Activated naive CD8-positive, alpha-beta T cell treated with anti-CD3 and anti-CD28 coated beads, Interleukin-2, amount 50 U/mL, for 16 hours (primary cell): ENCODE measurements at regions not wholly inside any gene's neighbourhood (a gene's known extent, or its start where the extent isn't known, plus 50 kb on each side); places are given as distances from the start of the nearest gene placed in this dataset.
"Not testable (repeated sequence)": the region's sequence is repeated elsewhere in the genome, so short reads cannot be mapped to it uniquely, and the experiment has no call there.

Experiments used
- DNase-seq: peaks from one replicate; pipeline ENCODE4 v3.0.0-alpha.2; 2020; ENCODE audit warnings: low read depth, low spot score

DNA sequence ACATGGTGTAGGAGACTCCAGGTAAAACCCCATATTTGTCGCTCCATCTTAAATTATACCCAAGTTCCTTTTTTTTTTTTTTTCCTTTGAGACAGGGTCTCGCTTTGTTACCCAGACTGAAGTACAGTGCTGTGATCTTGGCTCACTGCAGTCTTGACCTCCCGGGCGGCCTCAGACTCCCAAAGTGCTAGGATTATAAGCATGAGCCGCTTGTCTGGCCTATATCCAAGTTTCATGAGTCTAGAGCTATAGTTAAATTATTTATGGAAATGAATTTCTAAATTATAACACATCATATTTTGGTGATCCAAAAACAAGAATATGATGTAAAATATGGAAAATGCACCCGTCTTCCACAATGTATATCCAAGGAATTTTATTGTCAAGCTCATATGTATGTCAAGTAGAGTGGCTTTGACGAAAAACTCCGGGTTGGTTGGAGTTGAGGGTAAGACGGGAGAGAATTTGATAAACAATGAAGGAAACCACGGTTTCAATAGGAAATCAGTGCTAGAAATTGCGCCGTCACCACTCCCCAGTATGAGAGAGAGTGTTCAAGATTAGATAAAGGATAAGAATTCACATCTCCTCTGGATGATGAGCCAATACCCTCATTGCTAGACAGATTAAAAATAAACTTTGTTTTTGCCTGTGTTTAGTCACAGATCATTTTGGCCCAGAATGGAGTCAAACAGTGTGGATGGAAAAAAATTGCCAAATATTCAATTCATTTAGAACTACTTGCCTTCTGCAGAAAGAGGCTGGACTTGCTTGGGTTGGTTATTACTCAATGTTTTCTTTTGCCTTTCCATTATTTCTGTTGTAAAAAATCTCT, 209.2 kb upstream of the NR2F2 start:
- DNase-seq = no peak

DNA sequence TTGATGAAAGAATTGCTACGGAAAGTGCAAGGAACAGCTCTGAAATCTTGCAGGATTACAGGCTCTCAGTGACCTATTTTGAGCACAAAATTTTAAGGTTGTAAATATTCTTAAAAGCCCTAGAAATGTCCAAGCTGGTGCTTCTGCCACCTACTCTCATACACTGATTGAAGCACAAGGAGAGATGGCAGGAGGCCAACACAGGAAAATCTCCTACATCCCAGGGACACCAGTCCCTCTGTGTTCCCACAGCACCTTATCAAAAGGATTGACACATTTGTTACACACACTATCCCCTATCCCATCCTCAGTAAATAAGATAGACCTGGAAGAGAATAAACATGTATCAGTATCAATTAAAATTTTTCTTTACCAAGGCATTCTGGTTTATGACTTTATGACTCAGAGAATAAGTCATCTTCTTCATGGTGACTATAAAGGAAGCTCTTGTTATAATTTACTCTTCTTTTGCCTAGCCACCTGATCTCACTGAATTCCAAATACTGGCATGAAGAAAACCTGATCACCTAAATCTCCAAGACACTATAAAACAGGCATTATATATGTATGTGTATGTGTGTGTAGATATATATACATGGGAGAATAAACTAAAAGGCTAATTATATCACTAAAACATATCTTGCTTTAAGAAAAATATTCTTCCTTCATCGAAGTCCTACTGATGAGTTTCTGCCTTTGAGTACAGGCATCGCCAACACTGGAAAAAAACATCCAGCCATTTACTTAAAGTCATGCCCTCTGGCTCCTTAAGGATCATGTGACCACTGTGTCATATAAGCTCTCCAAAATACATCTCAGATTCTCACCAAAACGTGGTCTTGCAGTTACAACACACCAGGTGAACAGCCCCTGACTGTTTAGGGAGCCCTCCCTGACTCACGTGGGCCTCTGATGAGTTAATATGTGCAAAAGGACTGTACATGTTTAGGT, 208.1 kb upstream of the NR2F2 start:
- DNase-seq = no peak

DNA sequence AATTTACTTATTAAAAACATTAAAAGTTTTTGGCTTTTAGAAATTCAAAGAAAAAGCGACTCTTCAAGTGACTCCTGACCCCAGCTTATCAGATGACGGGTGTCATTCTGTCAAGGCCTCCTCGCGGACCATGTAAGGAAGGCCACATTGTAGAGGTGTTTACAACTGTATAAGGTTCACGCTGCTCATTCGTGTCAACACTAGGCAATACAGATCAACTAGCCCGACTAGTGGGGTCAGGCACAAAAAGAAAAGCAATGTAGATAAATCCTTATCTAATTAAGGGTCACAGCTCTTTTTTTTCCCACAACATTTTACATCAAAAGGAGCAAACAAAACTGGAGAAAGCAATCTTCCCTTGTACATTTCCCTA, 207.5 kb upstream of the NR2F2 start:
- no peak for DNase-seq

DNA sequence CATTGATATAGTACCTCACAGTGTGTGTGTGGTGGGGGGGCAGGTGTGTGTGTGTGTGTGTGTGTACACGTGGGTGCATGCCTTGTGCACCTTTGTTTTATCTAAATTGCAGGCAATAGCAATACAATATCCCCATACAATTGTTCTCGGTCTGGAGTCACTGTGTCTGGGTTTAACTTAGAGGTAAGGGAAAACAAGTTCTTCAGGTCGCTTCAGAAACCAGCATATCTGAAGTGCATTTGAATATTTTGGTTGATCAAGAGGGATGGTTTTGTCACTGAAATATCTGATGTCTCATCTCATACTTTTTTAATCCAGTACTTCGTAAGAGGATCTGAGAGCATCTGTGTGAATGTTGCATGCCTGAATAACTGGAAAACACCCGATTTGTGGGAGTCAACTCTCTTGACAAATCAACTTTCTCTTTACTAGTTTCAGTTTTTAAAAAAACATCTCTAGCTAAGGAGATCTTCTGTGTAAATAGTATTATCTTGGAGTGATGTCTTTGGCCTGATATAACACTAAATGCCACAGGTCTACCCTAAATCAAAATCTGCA, 206.8 kb upstream of the NR2F2 start:
- no peak for DNase-seq

DNA sequence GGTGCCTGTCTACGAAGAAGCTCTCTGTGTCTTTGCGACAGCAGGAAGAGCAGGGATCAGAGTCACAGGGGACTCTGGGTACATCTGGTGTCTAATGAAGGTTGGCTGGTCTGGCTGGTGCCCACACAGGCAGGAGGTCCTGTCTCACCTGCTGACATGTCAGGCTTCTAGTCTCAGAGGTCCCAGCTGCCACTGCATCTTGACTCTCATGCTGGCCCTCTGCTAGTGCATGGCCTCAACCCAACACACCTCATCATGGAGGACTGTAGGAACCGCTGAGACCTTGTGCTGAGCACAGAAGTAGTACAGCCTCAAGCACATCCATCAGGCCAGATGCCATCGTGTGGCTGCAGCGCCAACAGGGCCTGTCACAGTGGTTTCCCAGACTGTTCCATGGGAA, 206.1 kb upstream of the NR2F2 start:
- DNase-seq = no peak

DNA sequence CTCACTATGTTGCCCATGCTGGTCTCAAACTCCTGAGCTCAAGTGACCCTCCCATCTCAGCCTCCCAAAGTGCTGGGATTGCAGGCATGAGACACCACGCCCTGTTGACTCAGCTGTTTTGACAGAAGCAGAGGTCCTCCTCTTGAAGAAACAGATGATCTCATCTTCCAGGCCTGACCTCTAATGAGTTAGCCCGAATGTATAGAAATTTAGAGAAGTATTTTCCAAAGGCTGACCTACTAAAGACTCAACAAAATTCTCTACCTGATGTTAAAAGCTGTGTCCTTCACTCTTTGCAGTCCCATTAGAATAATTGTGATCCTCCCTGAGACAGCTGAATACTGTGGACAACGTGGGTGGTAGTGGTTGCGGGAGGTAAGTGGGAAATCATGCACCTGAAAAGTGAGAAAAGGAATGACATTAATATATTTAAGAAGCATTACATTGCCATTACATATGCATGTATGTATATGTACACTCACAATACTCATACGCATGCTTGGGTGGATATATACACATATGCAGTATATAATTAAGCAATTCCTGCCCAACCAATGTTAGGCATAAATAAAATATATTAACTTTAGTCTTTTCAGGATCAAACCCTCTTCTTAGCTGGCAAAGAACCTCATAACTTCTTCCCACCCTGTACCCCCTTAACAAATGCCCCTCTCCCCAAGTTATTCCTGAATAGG, 204.6 kb upstream of the NR2F2 start:
- DNase-seq = no peak

DNA sequence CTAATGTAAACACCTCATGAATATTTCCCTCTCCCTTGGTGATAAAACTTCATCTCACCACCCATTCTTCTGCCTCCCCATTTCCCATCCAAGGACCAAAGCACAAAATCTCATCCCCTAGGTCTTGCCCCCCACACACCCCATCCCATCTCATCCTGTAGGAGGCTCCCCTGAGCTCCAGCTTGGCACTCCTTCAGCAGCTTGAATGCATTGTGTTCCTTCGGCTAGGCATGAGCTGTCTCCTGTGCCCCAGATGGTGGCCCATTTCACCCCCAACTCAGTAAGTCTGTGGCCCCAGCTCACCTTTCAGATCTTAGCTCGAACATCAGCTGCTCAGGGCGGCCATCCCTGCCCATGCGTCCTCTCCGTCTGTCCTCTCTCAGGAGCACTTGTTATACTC, 203.6 kb upstream of the NR2F2 start:
- DNase-seq = no peak

DNA sequence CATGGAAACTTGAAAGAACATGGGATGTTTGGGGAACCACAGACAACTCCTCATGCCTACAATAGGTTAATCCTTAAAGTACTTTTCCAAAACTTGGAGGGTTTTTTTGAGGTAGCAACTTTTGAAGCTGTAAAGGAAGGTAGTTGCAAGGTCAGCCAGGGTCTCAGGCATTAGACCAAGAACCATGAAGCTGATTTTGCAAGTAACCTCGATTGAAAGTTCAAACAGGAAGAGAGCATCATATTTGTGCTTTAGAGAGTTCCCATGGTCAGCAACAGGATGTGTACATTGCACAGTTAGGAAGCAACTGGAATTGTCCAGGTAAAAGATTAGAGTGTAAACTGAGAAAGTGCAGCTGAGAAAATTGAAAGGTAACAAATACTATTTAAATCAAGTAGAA, 199.8 kb upstream of the NR2F2 start:
- no peak for DNase-seq

DNA sequence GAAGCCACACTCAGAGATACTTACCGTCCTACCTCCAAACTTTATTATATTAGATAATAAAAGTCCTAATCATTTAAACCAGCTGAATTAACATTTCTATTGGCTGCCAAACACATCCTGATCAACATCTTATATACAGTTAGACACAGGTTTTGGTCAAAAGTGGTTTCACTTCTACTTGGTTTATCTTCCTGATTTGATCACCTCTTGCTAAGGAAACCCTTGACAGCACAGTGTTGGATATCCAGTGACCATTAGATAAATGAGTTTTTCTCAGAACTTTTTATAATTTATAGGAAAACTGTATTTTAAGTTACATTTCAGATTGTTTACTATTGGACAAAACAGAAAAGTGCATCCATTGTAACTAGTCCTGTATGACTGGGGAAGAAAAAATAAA, 198.4 kb upstream of the NR2F2 start:
- DNase-seq = no peak

DNA sequence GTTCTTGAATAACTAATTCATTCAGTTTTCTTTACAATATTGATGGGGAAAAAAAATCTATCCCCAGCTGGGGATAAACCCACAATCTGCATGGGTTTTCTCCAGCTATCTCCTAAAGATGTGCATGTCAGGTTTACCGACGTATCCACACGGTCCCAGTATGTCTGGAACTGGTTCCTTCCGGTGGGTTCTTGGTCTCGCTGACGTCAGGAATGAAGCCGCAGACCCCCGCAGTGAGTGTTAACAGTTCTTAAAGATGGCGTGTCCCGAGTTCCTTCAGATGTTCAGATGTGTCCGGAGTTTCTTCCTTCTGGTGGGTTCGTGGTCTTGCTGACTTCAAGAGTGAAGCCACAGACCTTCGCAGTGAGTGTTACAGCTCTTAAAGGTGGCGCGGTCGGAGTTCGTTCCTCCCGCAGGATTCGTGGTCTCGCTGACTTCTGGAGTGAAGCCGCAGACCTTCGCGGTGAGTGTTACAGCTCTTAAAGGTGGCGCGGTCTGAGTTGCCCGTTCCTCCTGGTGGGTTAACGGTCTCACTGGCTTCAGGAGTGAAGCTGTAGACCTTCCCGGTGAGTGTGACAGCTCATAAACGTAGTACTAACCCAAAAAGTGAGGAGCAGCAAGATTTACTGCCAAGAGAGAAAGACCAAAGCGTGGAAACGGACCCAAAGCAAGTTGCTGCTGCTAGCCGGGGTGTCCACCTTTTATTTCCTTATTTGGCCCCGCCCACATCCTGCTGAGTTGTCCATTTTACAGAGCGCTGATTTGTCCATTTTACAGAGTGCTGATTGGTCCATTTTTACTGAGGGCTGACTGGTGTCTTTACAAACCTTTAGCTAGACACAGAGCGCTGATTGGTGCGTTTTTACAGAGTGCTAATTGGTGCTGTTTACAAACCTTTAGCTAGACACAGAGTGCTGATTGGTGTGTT, 195.1 kb upstream of the NR2F2 start:
- no peak for DNase-seq

DNA sequence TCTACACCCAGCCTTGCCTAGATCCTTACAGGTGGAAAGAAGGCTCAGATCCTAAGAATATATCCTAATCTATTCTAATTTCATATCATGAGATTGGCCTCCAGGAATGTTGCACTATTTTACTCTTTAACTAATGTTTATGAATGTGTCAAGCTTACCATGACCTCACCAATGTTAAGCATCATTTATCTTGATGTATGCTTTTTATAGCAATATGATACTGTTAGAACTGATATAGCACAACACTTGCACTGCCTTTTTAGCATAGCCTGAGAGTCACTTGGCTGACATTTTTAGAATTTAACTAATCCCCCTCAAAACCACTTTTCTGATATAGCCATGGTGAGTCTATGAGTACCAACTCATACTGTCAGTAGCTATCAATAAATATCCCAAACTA, 191.5 kb upstream of the NR2F2 start:
- DNase-seq = no peak

DNA sequence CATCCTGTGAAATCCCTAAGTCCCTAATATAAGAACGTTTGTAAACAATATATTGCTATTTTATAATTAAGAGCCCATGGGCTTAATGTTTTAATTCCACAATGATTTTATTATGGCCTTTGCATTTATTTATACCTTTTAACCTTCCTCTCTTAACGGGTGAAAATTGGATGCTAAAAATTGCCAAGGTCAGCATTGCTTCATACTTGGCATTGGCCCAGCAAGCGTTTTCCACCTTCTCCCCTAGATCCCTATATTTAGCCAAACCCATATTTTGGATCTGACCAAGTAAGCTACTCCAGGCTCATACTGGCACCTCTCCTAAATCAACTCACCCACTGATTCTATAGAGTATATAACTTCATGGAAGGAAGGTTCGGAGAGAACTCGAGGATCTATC, 188.0 kb upstream of the NR2F2 start:
- no peak for DNase-seq

DNA sequence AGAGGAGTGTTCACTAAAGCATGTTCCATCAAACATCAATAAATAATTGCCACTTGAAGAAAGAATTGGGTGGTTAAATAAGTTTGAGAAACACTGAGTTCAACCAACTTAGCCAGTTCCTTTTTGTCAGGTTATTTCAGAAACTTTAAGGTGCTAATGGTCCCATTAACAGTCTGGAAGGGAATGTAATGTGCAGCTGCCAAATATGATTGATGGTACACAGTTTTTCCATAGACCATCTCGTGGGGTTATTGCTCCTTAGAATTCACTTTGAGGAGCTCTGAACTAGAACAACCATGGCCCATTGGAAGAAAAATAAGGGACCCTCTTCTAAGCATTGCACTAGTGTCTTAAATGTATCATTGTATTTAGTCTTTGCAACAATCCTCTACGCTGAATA, 185.8 kb upstream of the NR2F2 start:
- DNase-seq = no peak

DNA sequence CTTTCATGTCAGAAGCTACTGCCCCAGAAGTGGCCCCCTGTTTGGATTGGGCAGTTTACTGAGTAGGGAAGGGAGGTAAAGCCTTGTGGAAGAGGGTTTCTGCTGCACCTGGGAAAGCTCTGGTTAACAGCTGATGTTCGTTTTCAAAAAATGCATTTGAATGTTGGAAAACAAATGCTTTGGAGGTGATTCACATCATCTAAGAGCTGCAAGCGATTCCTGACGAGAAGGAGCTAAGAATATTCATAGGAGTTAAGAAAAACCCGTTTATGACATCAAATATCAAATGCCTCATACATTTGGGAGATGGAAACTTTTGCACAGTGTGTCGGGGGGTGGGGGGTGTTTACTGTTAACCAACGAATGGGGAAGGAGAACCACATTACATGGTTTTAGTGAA, 183.8 kb upstream of the NR2F2 start:
- no peak for DNase-seq

DNA sequence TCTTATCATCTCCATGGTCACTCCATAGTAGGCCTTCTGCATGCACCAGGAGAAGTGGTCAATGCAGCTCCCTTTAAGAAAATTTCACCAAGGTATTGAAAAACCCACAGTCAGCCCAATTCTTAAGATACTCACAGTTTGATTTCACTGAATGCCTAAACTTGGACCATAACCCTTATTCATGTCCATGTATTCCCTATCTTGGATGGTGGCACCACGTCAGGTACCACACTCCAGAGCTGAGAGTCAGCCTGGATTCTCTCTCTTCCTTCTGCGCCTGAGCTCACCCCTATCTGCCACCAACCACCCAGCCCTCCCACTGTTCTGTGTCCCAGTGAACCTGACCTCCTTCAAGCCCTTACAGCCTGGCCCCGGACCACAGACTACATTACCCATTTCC, 183.2 kb upstream of the NR2F2 start:
- DNase-seq = no peak

DNA sequence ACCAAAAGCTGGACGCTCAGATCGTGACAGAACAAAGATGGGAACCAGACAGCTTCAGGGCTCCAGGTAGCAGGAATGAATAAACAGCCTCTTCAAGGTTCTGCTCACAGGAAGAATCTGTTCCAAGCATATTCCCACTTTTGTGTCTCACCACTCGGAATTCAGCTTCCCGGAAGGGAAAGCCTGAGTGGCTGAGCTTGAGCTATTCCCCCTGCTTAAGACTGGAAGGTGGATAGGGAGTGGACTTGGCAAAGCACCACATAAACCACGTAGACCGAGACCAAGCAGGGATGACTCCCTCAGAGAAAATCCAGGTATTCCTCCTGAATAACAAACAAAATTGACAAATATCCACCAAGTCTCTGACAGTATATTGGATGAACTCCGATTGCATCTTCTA, 180.2 kb upstream of the NR2F2 start:
- DNase-seq = no peak

DNA sequence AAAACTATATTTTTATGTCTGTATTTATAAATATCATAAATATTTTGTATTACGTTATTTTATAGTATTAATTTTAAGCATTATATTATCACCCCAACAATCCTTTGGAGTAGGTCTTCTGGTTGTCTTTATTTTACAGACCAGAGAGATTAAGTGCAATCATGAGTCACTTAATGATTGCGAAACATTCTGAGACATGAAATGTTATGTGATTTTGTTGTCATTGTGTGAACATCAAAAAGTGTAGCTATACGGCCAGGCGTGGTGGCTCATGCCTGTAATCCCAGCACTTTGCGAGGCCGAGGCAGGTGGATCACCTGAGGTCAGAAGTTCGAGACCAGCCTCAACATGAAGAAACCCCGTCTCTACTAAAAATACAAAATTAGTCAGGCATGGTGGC, 178.8 kb upstream of the NR2F2 start:
- not testable (repeated sequence) for DNase-seq

DNA sequence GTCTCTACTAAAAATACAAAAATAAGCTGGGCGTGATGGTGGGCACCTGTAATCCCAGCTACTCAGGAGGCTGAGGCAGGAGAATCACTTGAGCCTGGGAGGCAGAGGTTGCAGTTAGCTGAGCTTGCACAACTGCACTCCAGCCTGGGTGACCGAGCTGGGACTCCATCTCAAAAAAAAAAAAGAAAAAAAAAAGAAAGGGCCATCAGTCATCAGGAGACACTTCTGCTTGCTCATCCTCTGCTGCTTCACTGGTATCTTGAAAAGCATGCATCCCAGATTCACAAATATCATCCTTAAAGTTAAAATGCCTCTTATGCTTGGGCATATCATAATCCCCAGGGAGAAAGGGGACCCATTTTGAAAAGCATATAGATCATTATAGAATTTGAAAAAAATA, 176.6 kb upstream of the NR2F2 start:
- no peak for DNase-seq

DNA sequence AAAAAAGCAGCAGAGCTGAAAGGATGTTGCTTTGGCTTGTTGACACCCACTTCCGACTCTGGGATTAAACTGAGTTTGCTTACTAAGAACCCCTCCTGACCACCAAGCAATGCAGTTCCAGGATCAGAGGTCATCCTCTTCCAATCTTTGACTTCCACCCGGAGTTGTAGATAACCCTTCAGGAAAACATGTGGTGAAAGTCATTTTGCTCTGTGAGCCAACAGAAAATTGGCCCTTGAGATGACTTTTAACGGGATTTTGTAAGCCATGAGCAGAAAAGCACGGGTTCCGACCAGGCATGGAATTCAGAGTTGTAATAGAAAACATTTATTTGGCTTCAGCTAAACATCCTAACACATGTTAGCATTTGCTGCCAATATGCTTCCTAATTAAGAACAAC, 171.6 kb upstream of the NR2F2 start:
- DNase-seq = no peak

DNA sequence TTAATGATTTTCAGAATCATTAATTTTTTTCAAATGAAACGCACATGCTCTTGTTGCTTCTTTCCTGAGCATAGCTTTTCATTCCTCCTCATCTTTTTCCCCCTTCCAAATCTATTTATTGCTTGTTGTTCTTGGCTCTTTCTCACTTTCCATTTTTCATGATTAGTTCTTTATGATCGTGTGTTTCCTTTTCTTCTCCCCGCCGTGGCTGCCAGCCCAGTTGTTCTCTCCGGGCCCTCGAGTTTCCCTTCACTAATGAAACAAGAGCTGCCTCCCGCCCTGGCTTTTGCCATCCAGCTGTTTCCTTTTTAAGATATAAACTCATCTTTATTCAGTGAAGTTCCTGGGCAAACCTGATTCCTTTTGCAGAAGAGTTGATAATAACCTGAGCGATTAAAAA, 170.2 kb upstream of the NR2F2 start:
- DNase-seq = no peak

DNA sequence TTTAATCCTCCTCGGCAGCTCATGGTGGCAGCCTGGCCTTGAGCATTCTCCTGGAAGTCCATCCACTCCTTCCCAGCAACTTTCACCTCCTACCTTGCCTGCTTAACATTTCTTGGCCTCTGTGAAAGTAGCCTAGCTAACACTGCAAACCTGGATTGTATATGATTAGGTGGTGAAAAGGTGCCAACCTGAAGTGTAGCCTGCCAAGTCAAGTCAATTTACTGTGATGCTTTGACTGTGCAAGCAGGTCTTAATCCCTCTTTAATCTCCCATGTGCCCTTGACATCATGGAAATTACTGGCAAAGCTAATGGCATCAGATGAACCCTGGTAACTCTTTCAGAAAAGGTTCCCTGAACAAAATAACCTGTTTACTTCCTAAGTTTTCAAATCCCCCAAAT, 169.7 kb upstream of the NR2F2 start:
- DNase-seq = no peak
